ENCODE measurements at regions not wholly inside any gene's neighbourhood (a gene's known extent, or its start where the extent isn't known, plus 50 kb on each side); places are given as distances from the start of the nearest gene placed in this dataset.

DNA sequence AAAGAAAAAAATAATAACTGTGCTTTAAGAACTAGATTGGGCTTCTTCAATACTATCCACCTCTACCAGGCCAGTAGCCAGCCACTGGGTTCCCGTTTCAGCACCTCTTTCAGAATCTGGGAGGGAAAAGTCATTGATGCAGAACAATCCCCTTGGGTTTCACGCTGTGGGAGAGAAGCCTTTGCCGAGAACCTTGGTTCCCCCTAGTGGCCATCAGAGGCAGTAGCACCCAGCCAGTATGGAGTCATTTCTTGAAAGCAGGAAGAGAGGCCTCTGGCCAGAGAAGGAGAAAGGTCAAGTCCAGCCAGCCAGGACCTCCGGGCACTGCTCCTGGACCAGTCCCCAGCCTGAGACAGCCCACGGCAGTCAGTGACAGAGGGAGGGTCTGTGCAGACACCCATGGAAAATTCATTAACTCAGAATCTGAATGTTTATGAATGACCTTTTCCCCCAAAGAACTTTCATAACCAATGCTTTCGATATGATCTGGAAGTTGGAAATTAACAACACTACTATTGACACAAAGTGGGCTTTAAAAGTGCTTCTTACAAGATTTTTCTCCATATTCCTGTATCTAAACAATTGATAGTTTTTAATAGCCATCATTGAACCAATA lies 51.2 kb upstream of the CDH5 start:
- Histone ChIP-seq H3K27me3 (no peaks in the 10 kb centered on the region), H3K4me3 (no peak overlapping the region), H3K36me3 (replicated peaks in 1 of 2; ENCODE audit: insufficient read depth in 1 of 2, low read depth in 2 of 2) (no peaks in the 10 kb centered on the region), H3K27ac (no peak overlapping the region), H3K9me3 (no peaks in the 10 kb centered on the region), H3K4me1 (no peaks in the 10 kb centered on the region)
- DNase-seq (peak; percentile 62 to 73 (median 66)), ATAC-seq (peak; percentile 83)
- TF ChIP-seq, protein P1, sequence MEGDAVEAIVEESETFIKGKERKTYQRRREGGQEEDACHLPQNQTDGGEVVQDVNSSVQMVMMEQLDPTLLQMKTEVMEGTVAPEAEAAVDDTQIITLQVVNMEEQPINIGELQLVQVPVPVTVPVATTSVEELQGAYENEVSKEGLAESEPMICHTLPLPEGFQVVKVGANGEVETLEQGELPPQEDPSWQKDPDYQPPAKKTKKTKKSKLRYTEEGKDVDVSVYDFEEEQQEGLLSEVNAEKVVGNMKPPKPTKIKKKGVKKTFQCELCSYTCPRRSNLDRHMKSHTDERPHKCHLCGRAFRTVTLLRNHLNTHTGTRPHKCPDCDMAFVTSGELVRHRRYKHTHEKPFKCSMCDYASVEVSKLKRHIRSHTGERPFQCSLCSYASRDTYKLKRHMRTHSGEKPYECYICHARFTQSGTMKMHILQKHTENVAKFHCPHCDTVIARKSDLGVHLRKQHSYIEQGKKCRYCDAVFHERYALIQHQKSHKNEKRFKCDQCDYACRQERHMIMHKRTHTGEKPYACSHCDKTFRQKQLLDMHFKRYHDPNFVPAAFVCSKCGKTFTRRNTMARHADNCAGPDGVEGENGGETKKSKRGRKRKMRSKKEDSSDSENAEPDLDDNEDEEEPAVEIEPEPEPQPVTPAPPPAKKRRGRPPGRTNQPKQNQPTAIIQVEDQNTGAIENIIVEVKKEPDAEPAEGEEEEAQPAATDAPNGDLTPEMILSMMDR (IDR thresholded peaks at IDR 0.05): peak; percentile 79 to 93 (median 88)
- no peak for TF ChIP-seq POLR2A (IDR thresholded peaks at IDR 0.05)
- intact Hi-C loops (cut with DNase I): no loop called here
- WGBS, 2 donors: 14 to 15% methylated on average over 6 of the region's 6 CpGs

DNA sequence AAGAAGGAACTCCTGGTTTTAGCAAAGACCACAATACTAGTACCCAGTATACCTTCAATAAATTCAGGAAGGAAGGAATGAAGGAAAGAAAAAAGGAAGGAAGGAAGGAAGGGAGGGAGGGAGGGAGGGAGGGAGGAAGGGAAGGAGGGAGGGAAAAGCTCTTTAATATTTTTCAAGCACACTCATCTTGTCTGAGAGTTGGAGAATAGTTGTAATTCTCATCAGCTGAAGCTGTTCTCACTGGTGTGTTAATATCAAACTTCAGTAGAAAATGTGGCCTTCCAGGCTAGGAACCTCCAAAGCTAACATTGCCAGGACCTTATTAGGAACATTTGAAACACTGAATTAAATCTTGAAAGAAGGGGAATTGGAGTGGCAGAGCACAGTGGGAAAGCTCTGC lies 55.2 kb upstream of the CDH5 start:
- Histone ChIP-seq H3K4me1 (no peaks in the 10 kb centered on the region), H3K27me3 (no peaks in the 10 kb centered on the region), H3K36me3 (replicated peaks in 1 of 2; ENCODE audit: insufficient read depth in 1 of 2, low read depth in 2 of 2) (no peaks in the 10 kb centered on the region), H3K27ac (no peak overlapping the region), H3K9me3 (no peaks in the 10 kb centered on the region), H3K4me3 (no peak overlapping the region)
- intact Hi-C loops (cut with DNase I): no loop called here
- no peak for DNase-seq
- no peak for ATAC-seq
- no peak for TF ChIP-seq POLR2A (IDR thresholded peaks at IDR 0.05)
- TF ChIP-seq, protein P1 (IDR thresholded peaks at IDR 0.05): no peak

DNA sequence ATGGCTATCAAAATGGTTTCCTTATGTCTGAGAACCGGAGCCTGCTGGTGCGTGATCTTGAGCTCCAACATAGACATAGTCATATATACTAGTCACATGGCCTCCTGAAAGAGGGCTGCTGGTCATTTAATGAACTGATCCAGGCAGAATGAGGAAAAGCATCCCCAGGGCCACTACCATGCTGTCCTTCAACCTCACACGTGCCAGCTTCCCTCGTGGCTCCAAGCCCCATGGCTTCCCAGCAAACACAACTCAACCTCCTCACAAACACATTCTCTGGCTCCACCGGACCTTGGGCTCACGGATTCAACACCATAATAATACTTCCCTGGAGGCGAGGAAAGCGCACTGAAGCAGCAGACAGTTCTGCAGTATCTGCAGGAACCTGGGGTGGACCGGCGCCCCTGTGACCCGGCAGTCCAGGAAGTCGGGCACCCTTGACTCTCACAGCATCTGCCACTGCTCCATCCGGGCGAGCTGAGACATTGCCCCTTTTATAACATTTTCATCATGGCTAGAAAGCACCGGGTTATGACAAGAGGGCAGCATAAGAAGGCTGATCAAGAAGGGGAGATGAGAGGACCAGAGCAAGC lies 57.2 kb upstream of the CDH5 start:
- intact Hi-C loops (cut with DNase I): no loop called here
- 79 to 84% methylated on average over 15 of the region's 15 CpGs for WGBS, 2 donors
- DNase-seq (no peak), ATAC-seq (no peak)
- Histone ChIP-seq H3K36me3 (replicated peaks in 1 of 2; ENCODE audit: insufficient read depth in 1 of 2, low read depth in 2 of 2) (no peaks in the 10 kb centered on the region), H3K4me1 (no peaks in the 10 kb centered on the region), H3K27me3 (no peaks in the 10 kb centered on the region), H3K4me3 (no peak overlapping the region), H3K27ac (no peak overlapping the region), H3K9me3 (no peaks in the 10 kb centered on the region)
- TF ChIP-seq, protein P1 (IDR thresholded peaks at IDR 0.05): no peak
- TF ChIP-seq POLR2A (IDR thresholded peaks at IDR 0.05): no peak

DNA sequence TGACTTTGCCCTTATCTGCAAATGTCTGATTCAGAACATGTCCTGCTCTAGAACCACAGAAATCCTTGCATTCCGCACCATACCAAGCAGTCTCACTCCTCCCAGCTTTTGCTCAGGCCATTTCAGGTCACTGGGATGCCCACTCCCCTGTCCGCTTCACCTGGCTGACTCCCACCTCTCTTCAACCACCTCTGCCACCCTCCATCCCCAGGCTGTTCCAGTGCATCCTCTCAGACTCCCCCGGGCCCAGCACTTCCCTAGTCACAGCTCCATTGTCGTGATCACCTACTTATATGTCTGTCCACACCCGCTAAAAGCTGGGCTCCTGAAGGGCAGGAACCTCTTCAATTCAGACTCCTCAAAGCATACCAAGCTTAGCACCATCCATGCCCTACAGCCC lies 58.4 kb upstream of the CDH5 start:
- Histone ChIP-seq H3K9me3 (no peaks in the 10 kb centered on the region), H3K4me3 (no peak overlapping the region), H3K4me1 (no peaks in the 10 kb centered on the region), H3K27me3 (no peaks in the 10 kb centered on the region), H3K36me3 (replicated peaks in 1 of 2; ENCODE audit: insufficient read depth in 1 of 2, low read depth in 2 of 2) (no peaks in the 10 kb centered on the region), H3K27ac (no peak overlapping the region)
- WGBS, 2 donors: 77 to 91% methylated on average over 5 of the region's 5 CpGs
- ATAC-seq (no peak), DNase-seq (no peak)
- intact Hi-C loops (cut with DNase I): no loop called here
- TF ChIP-seq, protein P1 (IDR thresholded peaks at IDR 0.05): no peak
- TF ChIP-seq POLR2A (IDR thresholded peaks at IDR 0.05): no peak
